ENCODE measurements at regions not wholly inside any gene's neighbourhood (a gene's known extent, or its start where the extent isn't known, plus 50 kb on each side); places are given as distances from the start of the nearest gene placed in this dataset.

DNA sequence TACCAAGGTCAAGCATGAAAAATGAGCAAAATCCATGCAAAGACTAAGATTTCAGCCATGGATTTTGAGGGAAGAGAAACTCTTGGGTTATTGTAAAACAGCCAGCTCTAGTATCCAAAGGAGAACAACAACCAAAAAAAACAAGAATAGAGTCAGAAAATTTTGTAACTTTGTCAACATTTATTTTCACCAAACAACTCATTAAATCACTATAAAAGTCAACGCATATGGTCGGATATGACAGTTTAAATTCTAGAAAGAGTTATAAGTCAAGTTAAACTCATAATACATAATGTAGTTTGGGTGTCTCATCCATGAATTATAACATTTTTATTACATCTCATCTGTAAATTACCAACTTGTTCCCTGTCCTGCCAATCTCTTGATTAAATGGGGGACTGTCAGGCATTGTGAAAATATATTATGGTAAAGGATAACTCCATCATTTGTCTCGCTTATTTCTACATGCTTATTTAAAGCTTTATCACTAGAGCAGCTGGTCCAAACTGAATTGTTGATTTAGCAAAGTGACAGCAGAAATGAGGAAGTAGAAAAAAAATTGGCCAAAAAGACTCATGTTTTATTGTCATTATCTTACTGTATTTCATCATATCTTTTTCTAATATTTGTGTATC is 224.8 kb upstream of the NOCT start:
- DNase-seq (ENCODE audit: low read depth, low spot score) (no peak), FAIRE-seq (peak; percentile 8)
- Histone ChIP-seq H3K4me2 (ENCODE audit: insufficient read depth, low read length) (no peak overlapping the region), H4K20me1 (replicated peaks; ENCODE audit: control insufficient read depth, extremely low read depth, insufficient read depth, low read length) (no peaks in the 10 kb centered on the region), H3K9me1 (replicated peaks; ENCODE audit: control insufficient read depth, extremely low read depth, insufficient read depth, low read length) (no peaks in the 10 kb centered on the region), H3K27me3 (ENCODE audit: control insufficient read depth in 2 of 2, insufficient read depth in 2 of 2, low read length in 2 of 2) (peaks cover 0 to 2% of the 10 kb centered on the region in 2 experiments), H3K27ac (ENCODE audit: insufficient read depth, low read depth, low read length) (no peak overlapping the region), H3K79me2 (ENCODE audit: control insufficient read depth, insufficient read depth, low read length) (no peaks in the 10 kb centered on the region), H3K4me3 (replicated peaks in 1 of 3; ENCODE audit: insufficient read depth in 1 of 3, low read depth in 1 of 3, low read length in 3 of 3) (no peak overlapping the region), H3K9ac (replicated peaks; ENCODE audit: extremely low read depth, insufficient read depth, low read length) (no peak overlapping the region), H2AFZ (ENCODE audit: low read depth, low read length) (no peak overlapping the region), H3K4me1 (ENCODE audit: control insufficient read depth, extremely low read depth, insufficient read depth, low read length) (no peaks in the 10 kb centered on the region), H3K9me3 (replicated peaks; ENCODE audit: control insufficient read depth, insufficient read depth, low read length) (no peaks in the 10 kb centered on the region), H3K36me3 (ENCODE audit: control insufficient read depth in 2 of 2, extremely low read depth in 1 of 2, insufficient read depth in 2 of 2, low read length in 2 of 2) (no peaks in the 10 kb centered on the region)
- TF ChIP-seq JUN (IDR thresholded peaks at IDR 0.05; ENCODE audit: borderline replicate concordance, insufficient read depth, insufficient read length, low read depth) = no peak
- no peak for TF ChIP-seq MYC (IDR thresholded peaks at IDR 0.05; ENCODE audit: low read depth, low read length)
- TF ChIP-seq, protein P1, sequence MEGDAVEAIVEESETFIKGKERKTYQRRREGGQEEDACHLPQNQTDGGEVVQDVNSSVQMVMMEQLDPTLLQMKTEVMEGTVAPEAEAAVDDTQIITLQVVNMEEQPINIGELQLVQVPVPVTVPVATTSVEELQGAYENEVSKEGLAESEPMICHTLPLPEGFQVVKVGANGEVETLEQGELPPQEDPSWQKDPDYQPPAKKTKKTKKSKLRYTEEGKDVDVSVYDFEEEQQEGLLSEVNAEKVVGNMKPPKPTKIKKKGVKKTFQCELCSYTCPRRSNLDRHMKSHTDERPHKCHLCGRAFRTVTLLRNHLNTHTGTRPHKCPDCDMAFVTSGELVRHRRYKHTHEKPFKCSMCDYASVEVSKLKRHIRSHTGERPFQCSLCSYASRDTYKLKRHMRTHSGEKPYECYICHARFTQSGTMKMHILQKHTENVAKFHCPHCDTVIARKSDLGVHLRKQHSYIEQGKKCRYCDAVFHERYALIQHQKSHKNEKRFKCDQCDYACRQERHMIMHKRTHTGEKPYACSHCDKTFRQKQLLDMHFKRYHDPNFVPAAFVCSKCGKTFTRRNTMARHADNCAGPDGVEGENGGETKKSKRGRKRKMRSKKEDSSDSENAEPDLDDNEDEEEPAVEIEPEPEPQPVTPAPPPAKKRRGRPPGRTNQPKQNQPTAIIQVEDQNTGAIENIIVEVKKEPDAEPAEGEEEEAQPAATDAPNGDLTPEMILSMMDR (IDR thresholded peaks at IDR 0.05; ENCODE audit: extremely low read depth in 1 of 2, insufficient read depth in 1 of 2, low read depth in 1 of 2, low read length in 2 of 2) = no peak
- no peak for TF ChIP-seq POLR2A (IDR thresholded peaks at IDR 0.05; ENCODE audit: low read depth, low read length)
- no peak for TF ChIP-seq GATA2 (IDR thresholded peaks at IDR 0.05; ENCODE audit: insufficient read depth, insufficient read length, low read depth, low read length)
- CTCF ChIA-PET = interaction anchor here (1.2 to 2.6 kb wide), 3 partner anchors 13 to 110 kb away, joined by 3 to 7 read pairs (median 3); no protein-coding TSS in a partner anchor
- dilution Hi-C loops (cut with MboI; ENCODE audit: extremely low pct_ligation_motif_present, low sequenced_read_pairs) (no loop called here), intact Hi-C loops (cut with micrococcal nuclease) (no loop called here)
- POLR2A ChIA-PET = no interaction called here
- no TSS peak for BruUV-seq (replicated peaks)

DNA sequence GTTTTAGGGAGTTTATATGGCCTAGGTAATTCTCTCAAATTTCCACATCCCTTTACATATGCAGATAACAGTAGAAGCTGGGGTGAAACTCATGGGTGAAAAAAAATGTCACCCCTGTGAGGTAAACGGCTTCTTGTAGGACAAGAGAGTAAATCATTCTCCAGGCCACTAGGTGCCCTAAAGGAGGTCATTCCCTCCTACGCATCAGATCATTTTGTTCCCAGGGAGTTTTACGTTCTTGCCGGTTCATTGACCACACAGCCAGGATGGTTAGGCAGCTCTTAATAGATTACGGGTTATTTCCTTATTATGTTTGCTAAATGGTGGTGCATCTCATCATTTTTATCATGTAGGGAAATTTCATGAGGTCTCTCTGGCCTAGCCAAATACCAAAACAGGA is 225.8 kb upstream of the NOCT start:
- Histone ChIP-seq H3K79me2 (ENCODE audit: control insufficient read depth, insufficient read depth, low read length) (no peaks in the 10 kb centered on the region), H3K27ac (ENCODE audit: insufficient read depth, low read depth, low read length) (no peak overlapping the region), H3K4me3 (replicated peaks in 1 of 3; ENCODE audit: insufficient read depth in 1 of 3, low read depth in 1 of 3, low read length in 3 of 3) (no peak overlapping the region), H3K27me3 (ENCODE audit: control insufficient read depth in 2 of 2, insufficient read depth in 2 of 2, low read length in 2 of 2) (no peaks in the 10 kb centered on the region), H3K36me3 (ENCODE audit: control insufficient read depth in 2 of 2, extremely low read depth in 1 of 2, insufficient read depth in 2 of 2, low read length in 2 of 2) (no peaks in the 10 kb centered on the region), H3K9ac (replicated peaks; ENCODE audit: extremely low read depth, insufficient read depth, low read length) (no peak overlapping the region), H3K9me1 (replicated peaks; ENCODE audit: control insufficient read depth, extremely low read depth, insufficient read depth, low read length) (no peaks in the 10 kb centered on the region), H4K20me1 (replicated peaks; ENCODE audit: control insufficient read depth, extremely low read depth, insufficient read depth, low read length) (no peaks in the 10 kb centered on the region), H3K4me1 (ENCODE audit: control insufficient read depth, extremely low read depth, insufficient read depth, low read length) (no peaks in the 10 kb centered on the region), H2AFZ (ENCODE audit: low read depth, low read length) (no peak overlapping the region), H3K4me2 (ENCODE audit: insufficient read depth, low read length) (no peak overlapping the region), H3K9me3 (replicated peaks; ENCODE audit: control insufficient read depth, insufficient read depth, low read length) (no peaks in the 10 kb centered on the region)
- CTCF ChIA-PET = interaction anchor here (1.1 to 2.6 kb wide), 3 partner anchors 12 to 109 kb away, joined by 3 to 7 read pairs (median 3); no protein-coding TSS in a partner anchor
- intact Hi-C loops (cut with micrococcal nuclease) (no loop called here), dilution Hi-C loops (cut with MboI; ENCODE audit: extremely low pct_ligation_motif_present, low sequenced_read_pairs) (no loop called here)
- no TSS peak for BruUV-seq (replicated peaks)
- no peak for FAIRE-seq
- TF ChIP-seq POLR2A (IDR thresholded peaks at IDR 0.05; ENCODE audit: low read depth, low read length) (no peak), JUN (IDR thresholded peaks at IDR 0.05; ENCODE audit: borderline replicate concordance, insufficient read depth, insufficient read length, low read depth) (no peak), FOS (IDR thresholded peaks at IDR 0.05; ENCODE audit: borderline replicate concordance, insufficient read depth, low read length) (no peak), POLR2AphosphoS5 (IDR thresholded peaks at IDR 0.05; ENCODE audit: insufficient read depth, low read depth, low read length) (no peak), EZH2 (IDR thresholded peaks at IDR 0.05; ENCODE audit: borderline replicate concordance, low read depth, low read length, severe bottlenecking) (no peak), MYC (IDR thresholded peaks at IDR 0.05; ENCODE audit: low read depth, low read length) (no peak), GATA2 (IDR thresholded peaks at IDR 0.05; ENCODE audit: insufficient read depth, insufficient read length, low read depth, low read length) (no peak)
- TF ChIP-seq, protein P1 (IDR thresholded peaks at IDR 0.05; ENCODE audit: extremely low read depth in 1 of 2, insufficient read depth in 1 of 2, low read depth in 1 of 2, low read length in 2 of 2) = no peak
- TF ChIP-seq, protein P2, sequence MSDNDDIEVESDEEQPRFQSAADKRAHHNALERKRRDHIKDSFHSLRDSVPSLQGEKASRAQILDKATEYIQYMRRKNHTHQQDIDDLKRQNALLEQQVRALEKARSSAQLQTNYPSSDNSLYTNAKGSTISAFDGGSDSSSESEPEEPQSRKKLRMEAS (IDR thresholded peaks at IDR 0.05; ENCODE audit: insufficient read depth, insufficient read length) = no peak
- POLR2A ChIA-PET = no interaction called here
- no peak for DNase-seq (ENCODE audit: low read depth, low spot score)
